K562 (cell line): ENCODE measurements at regions not wholly inside any gene's neighbourhood (a gene's known extent, or its start where the extent isn't known, plus 50 kb on each side); places are given as distances from the start of the nearest gene placed in this dataset.

Experiments used
- ATAC-seq: fragments of 200-7000 bp; cut with Tn5 transposase; 3 replicates; pipeline ENCODE4 v1.9.1; 2020; ENCODE audit warnings: moderate library complexity
- BruUV-seq: library from RNA; stranded (reverse); fragments of 400-500 nt; replicated peaks from 2 replicates; lab custom pipeline; 2021; lab: Mats Ljungman, UMichigan
- CTCF ChIA-PET: fragments of 300-600 bp; formaldehyde crosslinking; extraction: SDS; loops from one replicate; lab custom pipeline; 2021; ENCODE audit warnings: low intra/inter-chr PET ratio; lab: Yijun Ruan, JAX
- POLR2A ChIA-PET: fragments of 300-600, 350-650 bp; sonication (Branson Sonifier 250); formaldehyde crosslinking; extraction: SDS; loops from one replicate; lab custom pipeline; 2021; ENCODE audit warnings: antibody characterized with exemption, inconsistent platforms; lab: Yijun Ruan, JAX
- DNase-seq, 4 experiments: peaks; one replicate each; pipeline versions ENCODE4 v3.0.0 to v3.0.0-alpha.2; 2011 to 2018; ENCODE audit warnings: low spot score in 3 of 4, mixed read lengths in 3 of 4; ENCODE audit errors: extremely low read depth in 1 of 4
- FAIRE-seq: peaks from 2 replicates; lab custom pipeline; 2011; peaks lifted over from hg19 to GRCh38; lab: Jason Lieb, UNC
- H2AFZ ChIP-seq: 2 replicates; pipeline ENCODE4 v1.6.0; 2011; ENCODE audit warnings: low read depth, low read length, control low read depth, inconsistent platforms
- H3K27ac ChIP-seq: fragments of 200-600 bp; 3 replicates; pipeline ENCODE4 v1.8.0; 2011; ENCODE audit warnings: low read depth, mild to moderate bottlenecking, control low read depth, inconsistent platforms, low read length, moderate library complexity, mixed read lengths; ENCODE audit errors: extremely low read depth
- H3K27me3 ChIP-seq, 2 experiments: fragments of 300-600 bp in 1 of 2; 2 replicates in 1 of 2; 3 replicates in 1 of 2; pipeline versions ENCODE4 v1.6.0 to v1.8.0; 2011; ENCODE audit warnings: inconsistent platforms in 2 of 2, low read length in 2 of 2, mild to moderate bottlenecking in 1 of 2, mixed read lengths in 1 of 2, moderate library complexity in 1 of 2; ENCODE audit not compliant: control insufficient read depth in 2 of 2, insufficient read depth in 2 of 2
- H3K36me3 ChIP-seq: fragments of 300-600 bp; 3 replicates; pipeline ENCODE4 v1.8.0; 2011; ENCODE audit warnings: mild to moderate bottlenecking, low read length, inconsistent platforms; ENCODE audit not compliant: control insufficient read depth, insufficient read depth
- H3K4me1 ChIP-seq, 2 experiments: fragments of 200-600 bp in 1 of 2; replicated peaks in 1 of 2; 2 replicates in 1 of 2; 3 replicates in 1 of 2; pipeline versions ENCODE4 v1.5.1 to v1.8.0; 2011; ENCODE audit warnings: inconsistent platforms in 2 of 2, low read length in 2 of 2, mild to moderate bottlenecking in 1 of 2, mixed read lengths in 1 of 2, moderate library complexity in 1 of 2; ENCODE audit not compliant: control insufficient read depth in 2 of 2, insufficient read depth in 2 of 2
- H3K4me2 ChIP-seq: 2 replicates; pipeline ENCODE4 v1.6.1; 2011; ENCODE audit warnings: low read length, control low read depth, inconsistent platforms, mixed read lengths; ENCODE audit not compliant: insufficient read depth
- H3K4me3 ChIP-seq: fragments of 200-600 bp; sonication (generic), shearing (Covaris generic); 2 replicates; pipeline ENCODE4 v1.5.1; 2016; ENCODE audit warnings: control low read depth, inconsistent platforms
- H3K79me2 ChIP-seq: fragments of 200-600 bp; 3 replicates; pipeline ENCODE4 v1.8.0; 2011; ENCODE audit warnings: low read length, inconsistent platforms; ENCODE audit not compliant: control insufficient read depth, insufficient read depth
- H3K9ac ChIP-seq, 2 experiments: 2 replicates each; pipeline versions ENCODE4 v1.6.0 to v1.6.1; 2011; ENCODE audit warnings: low read depth in 2 of 2, low read length in 2 of 2, control low read depth in 1 of 2, inconsistent platforms in 1 of 2, mild to moderate bottlenecking in 1 of 2, mixed read lengths in 1 of 2; ENCODE audit not compliant: insufficient read depth in 1 of 2
- H3K9me1 ChIP-seq: one replicate; pipeline ENCODE4 v1.6.0; 2011; ENCODE audit warnings: inconsistent platforms, mild to moderate bottlenecking, low read length, moderate library complexity; ENCODE audit not compliant: control insufficient read depth, insufficient read depth
- H3K9me3 ChIP-seq: replicated peaks from 2 replicates; pipeline ENCODE4 v1.5.1; 2011; ENCODE audit warnings: low read depth, low read length, inconsistent platforms; ENCODE audit not compliant: control insufficient read depth, insufficient read depth
- H4K20me1 ChIP-seq: replicated peaks from 2 replicates; pipeline ENCODE4 v1.6.1; 2011; ENCODE audit warnings: low read length, inconsistent platforms, mixed read lengths; ENCODE audit not compliant: control insufficient read depth, insufficient read depth
- BRD4 ChIP-seq: fragments of 200-600 bp; sonication (generic); IDR thresholded peaks from 2 replicates; pipeline ENCODE4 v1.6.1; 2017; ENCODE audit warnings: inconsistent platforms
- CEBPG ChIP-seq, 3 experiments: fragments of 200-800 bp in 1 of 3; sonication (Bioruptor generic) in 1 of 3; sonication (generic) in 1 of 3; formaldehyde crosslinking in 1 of 3; IDR thresholded peaks in 2 of 3; conservative IDR thresholded peaks in 1 of 3; 2 replicates each; pipeline versions ENCODE4 v1.6.1 to v1.8.0; 2016 to 2022; ENCODE audit warnings: missing compliant biosample characterization in 2 of 3, missing genetic modification characterization in 2 of 3, mild to moderate bottlenecking in 1 of 3, missing genetic modification reagents in 1 of 3
- CSDE1 ChIP-seq, 2 experiments: fragments of 450-650 bp; IDR thresholded peaks; 2 replicates each; pipeline ENCODE4 v1.6.1; 2016; ENCODE audit warnings: mild to moderate bottlenecking in 1 of 2
- HLTF ChIP-seq: fragments of 450-650 bp; IDR thresholded peaks from 2 replicates; pipeline ENCODE4 v1.6.1; 2016
- KAT7 ChIP-seq: sonication (generic); formaldehyde crosslinking; IDR thresholded peaks from 2 replicates; pipeline ENCODE4 v1.8.0; 2022; ENCODE audit warnings: missing genetic modification reagents, mild to moderate bottlenecking, borderline replicate concordance
- PCBP1 ChIP-seq: fragments of 200-400 bp; formaldehyde crosslinking; IDR thresholded peaks from 2 replicates; pipeline ENCODE4 v1.6.1; 2018; ENCODE audit warnings: mild to moderate bottlenecking, low read depth, low read length; ENCODE audit not compliant: poor library complexity, severe bottlenecking
- SRSF3 ChIP-seq: fragments of 200-400 bp; formaldehyde crosslinking; IDR thresholded peaks from 2 replicates; pipeline ENCODE4 v1.6.1; 2016; ENCODE audit warnings: mild to moderate bottlenecking, low read length, moderate library complexity; ENCODE audit not compliant: insufficient read depth
- TGIF2 ChIP-seq: sonication (generic); formaldehyde crosslinking; IDR thresholded peaks from 2 replicates; pipeline ENCODE4 v1.8.1; 2022; ENCODE audit warnings: mild to moderate bottlenecking, missing genetic modification reagents, moderate library complexity
- ZBED1 ChIP-seq: IDR thresholded peaks from 2 replicates; pipeline ENCODE4 v1.6.1; 2014
- ZNF143 ChIP-seq: sonication (generic); formaldehyde crosslinking; IDR thresholded peaks from 2 replicates; pipeline ENCODE4 v1.9.0; 2022; ENCODE audit warnings: mild to moderate bottlenecking, missing genetic modification reagents
- ZNF444 ChIP-seq: fragments of 250-450 bp; sonication (Bioruptor Pico); IDR thresholded peaks from 2 replicates; pipeline ENCODE4 v1.4.0; 2020; ENCODE audit warnings: mild to moderate bottlenecking, moderate library complexity
- ZNF561 ChIP-seq: fragments of 450-650 bp; formaldehyde crosslinking; conservative IDR thresholded peaks from 2 replicates; pipeline ENCODE4 v1.4.0; 2020; ENCODE audit warnings: mild to moderate bottlenecking, moderate library complexity
- ZNF695 ChIP-seq: fragments of 450-650 bp; formaldehyde crosslinking; IDR thresholded peaks from 2 replicates; pipeline ENCODE4 v1.4.0; 2020; ENCODE audit warnings: mild to moderate bottlenecking, moderate library complexity
- ZNF780A ChIP-seq: fragments of 250-450 bp; sonication (Bioruptor Pico); IDR thresholded peaks from 2 replicates; pipeline ENCODE4 v1.5.0; 2021; ENCODE audit warnings: mild to moderate bottlenecking
- WGBS: fragments of 100-300 bp; shearing (Covaris generic); methylation state at CpG from one replicate; pipeline ENCODE4 v1.1.6; 2016; ENCODE audit warnings: low coverage, mixed read lengths; ENCODE audit not compliant: insufficient coverage; ENCODE audit errors: missing lambda C conversion rate; 5-methylcytosine and 5-hydroxymethylcytosine counted together
- in situ Hi-C: fragments of 300-500 bp; cut with MboI; formaldehyde crosslinking; loops from 4 replicates; pipeline ENCODE4 v1.15.0; 2018; ENCODE audit warnings: inconsistent platforms, mixed read lengths
- intact Hi-C: fragments of 100-400 bp; cut with micrococcal nuclease; formaldehyde crosslinking; loops from 2 replicates; pipeline ENCODE4 v1.14.2; 2022
- TF ChIP-seq, protein P1 (sequence below): fragments of 250-450 bp; sonication (Bioruptor Pico); IDR thresholded peaks from 2 replicates; pipeline ENCODE4 v1.5.0; 2021; ENCODE audit warnings: mild to moderate bottlenecking, borderline replicate concordance
- TF ChIP-seq, protein P2 (sequence below), 3 experiments: fragments of 200-800 bp in 1 of 3; sonication (Bioruptor generic) in 1 of 3; sonication (generic) in 1 of 3; formaldehyde crosslinking in 1 of 3; IDR thresholded peaks; 2 replicates each; pipeline versions ENCODE4 v1.6.1 to v1.8.0; 2016 to 2022; ENCODE audit warnings: mild to moderate bottlenecking in 2 of 3, missing compliant biosample characterization in 2 of 3, missing genetic modification characterization in 2 of 3, missing genetic modification reagents in 1 of 3

DNA sequence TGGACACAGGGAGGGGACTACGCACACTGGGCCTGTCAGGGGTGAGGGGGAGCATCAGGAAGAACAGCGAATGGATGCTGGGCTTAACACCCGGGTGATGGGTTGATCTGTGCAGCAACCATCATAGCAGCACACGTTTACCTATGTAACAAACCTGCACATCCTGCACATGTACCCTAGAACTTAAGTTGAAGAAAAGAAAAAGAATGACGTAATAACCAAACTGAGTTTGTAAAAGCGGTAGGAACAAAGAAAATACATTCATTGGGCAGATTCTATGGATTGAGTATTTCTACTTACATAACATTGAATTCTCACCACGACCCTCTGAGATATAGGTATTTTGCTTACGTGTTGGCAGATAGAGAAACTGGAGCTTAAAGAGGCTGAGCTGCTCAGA lies 468.4 kb downstream of the TTLL7 start:
- TF ChIP-seq SRSF3 (no peak), HLTF (no peak), PCBP1 (no peak), ZNF143 (CRISPR knock-in tag) (no peak), KAT7 (CRISPR knock-in tag) (no peak), BRD4 (no peak), ZNF561 (CRISPR knock-in tag) (no peak), CEBPG (CRISPR knock-in tag; IDR thresholded peaks at IDR 0.05) (no peak), CEBPG (tag; conservative IDR thresholded peaks at IDR 0.05 in 1 of 2, IDR thresholded peaks at IDR 0.05 in 1 of 2) (no peak), CSDE1 (IDR thresholded peaks at IDR 0.05) (no peak), ZNF444 (CRISPR knock-in tag) (no peak), ZNF780A (no peak), TGIF2 (no peak), ZBED1 (no peak), ZNF695 (CRISPR knock-in tag) (no peak)
- TF ChIP-seq, protein P1, sequence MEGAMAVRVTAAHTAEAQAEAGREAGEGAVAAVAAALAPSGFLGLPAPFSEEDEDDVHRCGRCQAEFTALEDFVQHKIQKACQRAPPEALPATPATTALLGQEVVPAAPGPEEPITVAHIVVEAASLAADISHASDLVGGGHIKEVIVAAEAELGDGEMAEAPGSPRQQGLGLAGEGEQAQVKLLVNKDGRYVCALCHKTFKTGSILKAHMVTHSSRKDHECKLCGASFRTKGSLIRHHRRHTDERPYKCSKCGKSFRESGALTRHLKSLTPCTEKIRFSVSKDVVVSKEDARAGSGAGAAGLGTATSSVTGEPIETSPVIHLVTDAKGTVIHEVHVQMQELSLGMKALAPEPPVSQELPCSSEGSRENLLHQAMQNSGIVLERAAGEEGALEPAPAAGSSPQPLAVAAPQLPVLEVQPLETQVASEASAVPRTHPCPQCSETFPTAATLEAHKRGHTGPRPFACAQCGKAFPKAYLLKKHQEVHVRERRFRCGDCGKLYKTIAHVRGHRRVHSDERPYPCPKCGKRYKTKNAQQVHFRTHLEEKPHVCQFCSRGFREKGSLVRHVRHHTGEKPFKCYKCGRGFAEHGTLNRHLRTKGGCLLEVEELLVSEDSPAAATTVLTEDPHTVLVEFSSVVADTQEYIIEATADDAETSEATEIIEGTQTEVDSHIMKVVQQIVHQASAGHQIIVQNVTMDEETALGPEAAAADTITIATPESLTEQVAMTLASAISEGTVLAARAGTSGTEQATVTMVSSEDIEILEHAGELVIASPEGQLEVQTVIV (CRISPR knock-in tag), result no peak
- TF ChIP-seq, protein P2, sequence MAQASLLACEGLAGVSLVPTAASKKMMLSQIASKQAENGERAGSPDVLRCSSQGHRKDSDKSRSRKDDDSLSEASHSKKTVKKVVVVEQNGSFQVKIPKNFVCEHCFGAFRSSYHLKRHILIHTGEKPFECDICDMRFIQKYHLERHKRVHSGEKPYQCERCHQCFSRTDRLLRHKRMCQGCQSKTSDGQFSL (CRISPR knock-in tag; IDR thresholded peaks at IDR 0.05), result no peak
- TF ChIP-seq, protein P2 (tag; IDR thresholded peaks at IDR 0.05), result no peak
- Histone ChIP-seq H3K79me2 (no peaks in the 10 kb centered on the region), H3K4me2 (no peak overlapping the region), H3K4me1 (no peaks in the 10 kb centered on the region), H4K20me1 (no peaks in the 10 kb centered on the region), H3K36me3 (no peaks in the 10 kb centered on the region), H3K9me1 (no peaks in the 10 kb centered on the region), H3K9ac (no peak overlapping the region), H2AFZ (no peak overlapping the region), H3K27me3 (no peaks in the 10 kb centered on the region), H3K9me3 (no peaks in the 10 kb centered on the region), H3K27ac (no peak overlapping the region), H3K4me3 (no peak overlapping the region)
- FAIRE-seq, result no peak
- BruUV-seq, result no TSS peak
- ChIA-PET POLR2A (no interaction called here), CTCF (no interaction called here)
- no peak for DNase-seq
- intact Hi-C loops, result no loop called here
- in situ Hi-C loops, result no loop called here
- no peak for ATAC-seq
- WGBS, result 0% methylated on average over 8 of the region's 8 CpGs
